ENCODE measurements at regions not wholly inside any gene's neighbourhood (a gene's known extent, or its start where the extent isn't known, plus 50 kb on each side); places are given as distances from the start of the nearest gene placed in this dataset.

- Histone ChIP-seq H3K27me3 (ENCODE audit: control insufficient read depth, low read length) (no peaks in the 10 kb centered on the region), H3K27ac (ENCODE audit: low read depth, low read length) (no peak overlapping the region), H3F3A (ENCODE audit: control insufficient read depth, insufficient read depth) (no peaks in the 10 kb centered on the region), H3K4me3 (ENCODE audit: low read length) (no peak overlapping the region), H3K79me2 (ENCODE audit: control insufficient read depth, low read length) (no peaks in the 10 kb centered on the region), H3K9me2 (replicated peaks; ENCODE audit: control insufficient read depth, low read length) (no peaks in the 10 kb centered on the region), H3K4me2 (ENCODE audit: low read length) (no peak overlapping the region), H3K36me3 (ENCODE audit: control insufficient read depth, low read length) (no peaks in the 10 kb centered on the region), H4K20me1 (ENCODE audit: control insufficient read depth, insufficient read depth, low read depth, low read length) (no peaks in the 10 kb centered on the region), H3K4me1 (ENCODE audit: control insufficient read depth, low read length) (no peaks in the 10 kb centered on the region), H3K9me3 (ENCODE audit: control insufficient read depth, insufficient read depth, low read length) (no peaks in the 10 kb centered on the region)
- TF ChIP-seq EZH2phosphoT487 (IDR thresholded peaks at IDR 0.05; ENCODE audit: borderline replicate concordance, low read length): no peak
- TF ChIP-seq, protein P1, sequence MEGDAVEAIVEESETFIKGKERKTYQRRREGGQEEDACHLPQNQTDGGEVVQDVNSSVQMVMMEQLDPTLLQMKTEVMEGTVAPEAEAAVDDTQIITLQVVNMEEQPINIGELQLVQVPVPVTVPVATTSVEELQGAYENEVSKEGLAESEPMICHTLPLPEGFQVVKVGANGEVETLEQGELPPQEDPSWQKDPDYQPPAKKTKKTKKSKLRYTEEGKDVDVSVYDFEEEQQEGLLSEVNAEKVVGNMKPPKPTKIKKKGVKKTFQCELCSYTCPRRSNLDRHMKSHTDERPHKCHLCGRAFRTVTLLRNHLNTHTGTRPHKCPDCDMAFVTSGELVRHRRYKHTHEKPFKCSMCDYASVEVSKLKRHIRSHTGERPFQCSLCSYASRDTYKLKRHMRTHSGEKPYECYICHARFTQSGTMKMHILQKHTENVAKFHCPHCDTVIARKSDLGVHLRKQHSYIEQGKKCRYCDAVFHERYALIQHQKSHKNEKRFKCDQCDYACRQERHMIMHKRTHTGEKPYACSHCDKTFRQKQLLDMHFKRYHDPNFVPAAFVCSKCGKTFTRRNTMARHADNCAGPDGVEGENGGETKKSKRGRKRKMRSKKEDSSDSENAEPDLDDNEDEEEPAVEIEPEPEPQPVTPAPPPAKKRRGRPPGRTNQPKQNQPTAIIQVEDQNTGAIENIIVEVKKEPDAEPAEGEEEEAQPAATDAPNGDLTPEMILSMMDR (IDR thresholded peaks at IDR 0.05; ENCODE audit: low read depth, low read length, poor library complexity, severe bottlenecking): no peak
Measured at GRCh38 chr13:106041445-106041844, 494.0 kb downstream of the EFNB2 start.

- TF ChIP-seq EZH2phosphoT487 (IDR thresholded peaks at IDR 0.05; ENCODE audit: borderline replicate concordance, low read length): no peak
- TF ChIP-seq, protein P1 (IDR thresholded peaks at IDR 0.05; ENCODE audit: low read depth, low read length, poor library complexity, severe bottlenecking): no peak
- Histone ChIP-seq H3K4me3 (ENCODE audit: low read length) (no peak overlapping the region), H3K9me2 (replicated peaks; ENCODE audit: control insufficient read depth, low read length) (no peaks in the 10 kb centered on the region)
Measured at GRCh38 chr13:106038752-106039151, 496.7 kb downstream of the EFNB2 start.

GRCh38 chr13:106036870-106037269 is 498.6 kb downstream of the EFNB2 start:
- Histone ChIP-seq H3K9me2 (replicated peaks; ENCODE audit: control insufficient read depth, low read length) (no peaks in the 10 kb centered on the region), H3K79me2 (ENCODE audit: control insufficient read depth, low read length) (no peaks in the 10 kb centered on the region), H3K4me2 (ENCODE audit: low read length) (no peak overlapping the region), H3K27me3 (ENCODE audit: control insufficient read depth, low read length) (no peaks in the 10 kb centered on the region), H3K4me3 (ENCODE audit: low read length) (no peak overlapping the region), H4K20me1 (ENCODE audit: control insufficient read depth, insufficient read depth, low read depth, low read length) (no peaks in the 10 kb centered on the region), H3K4me1 (ENCODE audit: control insufficient read depth, low read length) (no peaks in the 10 kb centered on the region), H3K27ac (ENCODE audit: low read depth, low read length) (no peak overlapping the region), H3F3A (ENCODE audit: control insufficient read depth, insufficient read depth) (no peaks in the 10 kb centered on the region), H3K9me3 (ENCODE audit: control insufficient read depth, insufficient read depth, low read length) (no peaks in the 10 kb centered on the region), H3K36me3 (ENCODE audit: control insufficient read depth, low read length) (no peaks in the 10 kb centered on the region)
- TF ChIP-seq, protein P1 (IDR thresholded peaks at IDR 0.05; ENCODE audit: low read depth, low read length, poor library complexity, severe bottlenecking): no peak
- no peak for TF ChIP-seq EZH2phosphoT487 (IDR thresholded peaks at IDR 0.05; ENCODE audit: borderline replicate concordance, low read length)

More at GRCh38 chr13:106038752-106039151, 496.7 kb downstream of the EFNB2 start:
- Histone ChIP-seq H3K27ac (ENCODE audit: low read depth, low read length) (no peak overlapping the region), H3K27me3 (ENCODE audit: control insufficient read depth, low read length) (no peaks in the 10 kb centered on the region), H3F3A (ENCODE audit: control insufficient read depth, insufficient read depth) (no peaks in the 10 kb centered on the region), H3K79me2 (ENCODE audit: control insufficient read depth, low read length) (no peaks in the 10 kb centered on the region), H4K20me1 (ENCODE audit: control insufficient read depth, insufficient read depth, low read depth, low read length) (no peaks in the 10 kb centered on the region), H3K36me3 (ENCODE audit: control insufficient read depth, low read length) (no peaks in the 10 kb centered on the region), H3K4me1 (ENCODE audit: control insufficient read depth, low read length) (no peaks in the 10 kb centered on the region), H3K9me3 (ENCODE audit: control insufficient read depth, insufficient read depth, low read length) (no peaks in the 10 kb centered on the region), H3K4me2 (ENCODE audit: low read length) (no peak overlapping the region)
